CD14-positive monocyte (primary cell): ENCODE measurements at regions not wholly inside any gene's neighbourhood (a gene's known extent, or its start where the extent isn't known, plus 50 kb on each side); places are given as distances from the start of the nearest gene placed in this dataset.

ENCODE experiments used
- DNase-seq, 3 donors: peaks; one replicate each; pipeline ENCODE4 v3.0.0-alpha.2; 2011 to 2022
- H2AFZ ChIP-seq: 2 replicates; pipeline ENCODE4 v1.6.0; 2012; ENCODE audit warnings: mild to moderate bottlenecking, low read depth, low read length, inconsistent platforms; ENCODE audit not compliant: insufficient read depth, poor library complexity, severe bottlenecking
- H3K27ac ChIP-seq, 2 donors: 1 replicate in 1 of 2; 2 replicates in 1 of 2; pipeline ENCODE4 v1.5.1; 2012 to 2013; ENCODE audit warnings: low read length in 2 of 2, control low read depth in 1 of 2, inconsistent platforms in 1 of 2, low read depth in 1 of 2, mild to moderate bottlenecking in 1 of 2
- H3K27me3 ChIP-seq, 2 donors: one replicate each; pipeline versions ENCODE4 v1.6.0 to v1.6.1; 2011 to 2013; ENCODE audit warnings: low read length in 2 of 2; ENCODE audit not compliant: control insufficient read depth in 2 of 2, insufficient read depth in 2 of 2
- H3K36me3 ChIP-seq, 2 donors: replicated peaks in 1 of 2; 1 replicate in 1 of 2; 2 replicates in 1 of 2; pipeline versions ENCODE4 v1.5.1 to v1.6.1; 2012 to 2013; ENCODE audit warnings: low read length in 2 of 2, control low read depth in 1 of 2, inconsistent platforms in 1 of 2, mild to moderate bottlenecking in 1 of 2; ENCODE audit not compliant: insufficient read depth in 2 of 2, control insufficient read depth in 1 of 2
- H3K4me1 ChIP-seq, 2 donors: 1 replicate in 1 of 2; 2 replicates in 1 of 2; pipeline versions ENCODE4 v1.5.1 to v1.6.1; 2012 to 2013; ENCODE audit warnings: low read length in 2 of 2, control low read depth in 1 of 2, inconsistent platforms in 1 of 2, mild to moderate bottlenecking in 1 of 2, moderate library complexity in 1 of 2; ENCODE audit not compliant: insufficient read depth in 2 of 2, control insufficient read depth in 1 of 2
- H3K4me2 ChIP-seq: replicated peaks from 2 replicates; pipeline ENCODE3; 2012; ENCODE audit warnings: low read length, moderate library complexity, mild to moderate bottlenecking; ENCODE audit not compliant: poor library complexity, severe bottlenecking; ENCODE audit errors: extremely low read depth
- H3K4me3 ChIP-seq, 3 experiments: fragments of 200-600 bp in 1 of 3; sonication (generic) in 1 of 3; replicated peaks in 1 of 3; 1 replicate in 2 of 3; 2 replicates in 1 of 3; pipeline ENCODE4 v1.5.1; 2011 to 2013; ENCODE audit warnings: low read length in 3 of 3, mild to moderate bottlenecking in 3 of 3, control low read depth in 2 of 3, low read depth in 2 of 3, inconsistent platforms in 1 of 3, moderate library complexity in 1 of 3
- H3K79me2 ChIP-seq: 2 replicates; pipeline ENCODE4 v1.6.0; 2012; ENCODE audit warnings: mild to moderate bottlenecking, control low read depth, inconsistent platforms, low read length, moderate library complexity; ENCODE audit not compliant: insufficient read depth
- H3K9ac ChIP-seq: 2 replicates; pipeline ENCODE4 v1.6.0; 2017; ENCODE audit warnings: low read length, mild to moderate bottlenecking; ENCODE audit not compliant: insufficient read depth, poor library complexity, severe bottlenecking
- H3K9me3 ChIP-seq, 2 donors: replicated peaks in 1 of 2; 1 replicate in 1 of 2; 2 replicates in 1 of 2; pipeline versions ENCODE4 v1.5.1 to v1.6.1; 2012 to 2013; ENCODE audit warnings: low read length in 2 of 2, control low read depth in 1 of 2; ENCODE audit not compliant: control insufficient read depth in 1 of 2, insufficient read depth in 1 of 2
- H4K20me1 ChIP-seq: 2 replicates; pipeline ENCODE4 v1.6.0; 2012; ENCODE audit warnings: mild to moderate bottlenecking, low read length, control low read depth, moderate library complexity; ENCODE audit not compliant: insufficient read depth
- H3K27ac Mint-ChIP-seq, 7 donors: one replicate each; pipeline ENCODE4 v1.8.0; 2020; ENCODE audit warnings: mild to moderate bottlenecking in 7 of 7, mixed read lengths in 7 of 7, moderate library complexity in 6 of 7, inconsistent platforms in 2 of 7
- H3K27me3 Mint-ChIP-seq, 3 donors: one replicate each; pipeline ENCODE4 v1.8.0; 2021 to 2022; ENCODE audit warnings: low read depth in 3 of 3, mild to moderate bottlenecking in 3 of 3, mixed read lengths in 3 of 3, moderate library complexity in 3 of 3, inconsistent platforms in 1 of 3
- H3K36me3 Mint-ChIP-seq, 2 donors: one replicate each; pipeline ENCODE4 v1.8.0; 2020; ENCODE audit warnings: mixed read lengths in 2 of 2, inconsistent platforms in 1 of 2, mild to moderate bottlenecking in 1 of 2
- H3K4me1 Mint-ChIP-seq: one replicate; pipeline ENCODE4 v1.8.0; 2020; ENCODE audit warnings: mild to moderate bottlenecking, mixed read lengths
- H3K4me3 Mint-ChIP-seq, 2 donors: one replicate each; pipeline ENCODE4 v1.8.0; 2020; ENCODE audit warnings: mild to moderate bottlenecking in 2 of 2, mixed read lengths in 2 of 2, moderate library complexity in 1 of 2
- H3K9me3 Mint-ChIP-seq, 7 donors: one replicate each; pipeline ENCODE4 v1.8.0; 2020 to 2022; ENCODE audit warnings: mixed read lengths in 7 of 7, mild to moderate bottlenecking in 6 of 7, moderate library complexity in 6 of 7, inconsistent platforms in 2 of 7
- WGBS: methylation state at CpG from one replicate; pipeline ENCODE4 v1.1.5; 2013; ENCODE audit warnings: missing lambda C conversion rate; ENCODE audit not compliant: insufficient coverage; 5-methylcytosine and 5-hydroxymethylcytosine counted together
- intact Hi-C, 2 donors: fragments of 100-400 bp; cut with micrococcal nuclease; formaldehyde crosslinking; loops; one replicate each; pipeline versions ENCODE4 v1.15.0 to v1.15.1; 2023
- TF ChIP-seq, protein P1 (sequence below): fragments of 200-600 bp; IDR thresholded peaks from one replicate; pipeline ENCODE4 v1.8.0; 2022; ENCODE audit warnings: antibody characterized with exemption, mild to moderate bottlenecking

DNA sequence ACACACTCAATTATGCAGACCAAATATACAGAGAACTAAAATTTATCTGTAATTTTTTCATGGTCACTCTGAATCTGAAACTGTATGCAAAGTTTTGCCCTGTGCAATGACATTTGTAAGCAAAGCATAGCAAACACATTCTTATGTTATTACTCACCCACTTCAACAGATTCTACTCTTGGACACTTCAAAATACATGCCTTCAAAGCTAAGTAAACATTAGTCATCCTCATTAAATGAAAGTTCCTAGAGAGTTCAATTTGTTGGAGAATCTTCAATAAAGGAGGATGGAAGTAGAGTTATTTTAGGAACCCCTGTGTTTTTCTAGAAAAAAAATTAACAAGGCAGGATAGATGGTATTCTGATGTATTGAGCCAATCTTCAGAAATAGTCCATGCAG, 639.7 kb upstream of the C9orf72 start:
- no peak overlapping the region for H3K4me2 ChIP-seq
- no peaks in the 10 kb centered on the region for H3K79me2 ChIP-seq
- H3K27ac ChIP-seq: no peak overlapping the region
- no peaks in the 10 kb centered on the region for H4K20me1 ChIP-seq
- DNase-seq: no peak
- Mint-ChIP-seq H3K36me3 (no peaks in the 10 kb centered on the region), H3K27ac (no peak overlapping the region), H3K4me3 (no peak overlapping the region), H3K9me3 (peaks cover 0 to 7% (median 2%) of the 10 kb centered on the region in 7 donors), H3K4me1 (no peaks in the 10 kb centered on the region), H3K27me3 (peaks cover 0 to 2% (median 0%) of the 10 kb centered on the region in 3 donors)
- H3K4me3 ChIP-seq: no peak overlapping the region
- no peaks in the 10 kb centered on the region for H3K4me1 ChIP-seq
- H3K9ac ChIP-seq: no peak overlapping the region
- H2AFZ ChIP-seq: no peak overlapping the region
- no peaks in the 10 kb centered on the region for H3K36me3 ChIP-seq
- TF ChIP-seq, protein P1, sequence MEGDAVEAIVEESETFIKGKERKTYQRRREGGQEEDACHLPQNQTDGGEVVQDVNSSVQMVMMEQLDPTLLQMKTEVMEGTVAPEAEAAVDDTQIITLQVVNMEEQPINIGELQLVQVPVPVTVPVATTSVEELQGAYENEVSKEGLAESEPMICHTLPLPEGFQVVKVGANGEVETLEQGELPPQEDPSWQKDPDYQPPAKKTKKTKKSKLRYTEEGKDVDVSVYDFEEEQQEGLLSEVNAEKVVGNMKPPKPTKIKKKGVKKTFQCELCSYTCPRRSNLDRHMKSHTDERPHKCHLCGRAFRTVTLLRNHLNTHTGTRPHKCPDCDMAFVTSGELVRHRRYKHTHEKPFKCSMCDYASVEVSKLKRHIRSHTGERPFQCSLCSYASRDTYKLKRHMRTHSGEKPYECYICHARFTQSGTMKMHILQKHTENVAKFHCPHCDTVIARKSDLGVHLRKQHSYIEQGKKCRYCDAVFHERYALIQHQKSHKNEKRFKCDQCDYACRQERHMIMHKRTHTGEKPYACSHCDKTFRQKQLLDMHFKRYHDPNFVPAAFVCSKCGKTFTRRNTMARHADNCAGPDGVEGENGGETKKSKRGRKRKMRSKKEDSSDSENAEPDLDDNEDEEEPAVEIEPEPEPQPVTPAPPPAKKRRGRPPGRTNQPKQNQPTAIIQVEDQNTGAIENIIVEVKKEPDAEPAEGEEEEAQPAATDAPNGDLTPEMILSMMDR: no peak
- H3K9me3 ChIP-seq: no peaks in the 10 kb centered on the region
- no peaks in the 10 kb centered on the region for H3K27me3 ChIP-seq
- intact Hi-C loops: no loop called here

DNA sequence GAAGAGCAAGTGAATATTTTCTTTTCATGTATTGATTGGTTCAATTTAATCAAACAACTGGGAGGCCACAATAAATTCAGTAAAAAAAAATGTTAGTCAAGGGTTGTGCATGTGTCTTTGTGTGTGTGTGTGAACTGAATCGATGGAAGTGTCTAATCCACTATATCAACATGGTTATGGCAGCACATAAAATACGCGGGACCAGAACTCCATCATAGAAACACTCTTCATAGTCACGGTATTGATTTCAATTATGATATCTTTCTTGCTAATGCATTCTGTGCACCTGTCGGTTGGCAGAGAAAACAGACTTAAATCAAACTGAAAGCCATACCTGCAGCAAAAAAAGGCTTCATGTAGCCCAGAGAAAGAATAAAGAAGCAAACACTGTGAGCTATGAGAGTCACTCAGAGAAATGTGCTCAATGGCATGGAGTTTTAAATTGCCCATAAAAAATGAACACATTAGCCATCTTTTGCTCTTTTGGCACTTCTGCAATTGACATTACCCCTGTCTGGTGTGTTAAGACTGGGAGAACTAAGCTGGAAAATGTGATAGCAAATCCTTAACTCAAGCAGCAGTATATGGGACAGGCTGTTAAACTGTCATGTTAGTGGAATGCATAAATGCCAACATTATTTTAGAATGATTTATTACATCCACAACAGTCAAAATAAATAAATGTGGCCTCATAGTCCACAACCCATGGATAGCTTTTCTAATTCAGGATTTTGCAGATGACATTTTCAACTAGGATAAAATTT, 642.4 kb upstream of the C9orf72 start:
- no peak overlapping the region for H3K27ac Mint-ChIP-seq
- DNase-seq: no peak
- Histone ChIP-seq H3K4me1 (no peaks in the 10 kb centered on the region), H3K79me2 (no peaks in the 10 kb centered on the region), H3K4me2 (no peak overlapping the region), H4K20me1 (no peaks in the 10 kb centered on the region), H3K9me3 (peaks cover 2 to 8% of the 10 kb centered on the region in 2 donors), H3K27me3 (no peaks in the 10 kb centered on the region), H3K9ac (no peak overlapping the region), H3K36me3 (no peaks in the 10 kb centered on the region), H3K4me3 (no peak overlapping the region), H2AFZ (no peak overlapping the region), H3K27ac (no peak overlapping the region)
- intact Hi-C loops: no loop called here
- H3K36me3 Mint-ChIP-seq: no peaks in the 10 kb centered on the region
- WGBS: no CpG with 5 or more reads among the region's 5 CpGs
- H3K27me3 Mint-ChIP-seq: no peaks in the 10 kb centered on the region
- peaks cover 0 to 4% (median 2%) of the 10 kb centered on the region in 7 donors for H3K9me3 Mint-ChIP-seq
- TF ChIP-seq, protein P1: no peak
- H3K4me3 Mint-ChIP-seq: no peak overlapping the region
- no peaks in the 10 kb centered on the region for H3K4me1 Mint-ChIP-seq
